ENCODE measurements at regions not wholly inside any gene's neighbourhood (a gene's known extent, or its start where the extent isn't known, plus 50 kb on each side); places are given as distances from the start of the nearest gene placed in this dataset.

GRCh38 chr11:129591527-129591926 lies 215.9 kb downstream of the BARX2 start:
- DNase-seq = no peak

GRCh38 chr11:129592191-129592590 lies 216.5 kb downstream of the BARX2 start:
- no peak for DNase-seq

GRCh38 chr11:129593098-129593497 lies 217.4 kb downstream of the BARX2 start:
- peak; percentile 27 for DNase-seq

- DNase-seq = no peak
Measured at GRCh38 chr11:129595038-129595962, 219.7 kb downstream of the BARX2 start.

- DNase-seq = no peak
Measured at GRCh38 chr11:129596351-129596750, 219.3 kb upstream of the TMEM45B start.

GRCh38 chr11:129598378-129598777 lies 217.3 kb upstream of the TMEM45B start:
- no peak for DNase-seq

- peak; percentile 71 for DNase-seq
Measured at GRCh38 chr11:129605815-129606214, 209.8 kb upstream of the TMEM45B start.

- no peak for DNase-seq
Measured at GRCh38 chr11:129608711-129609110, 206.9 kb upstream of the TMEM45B start.

- DNase-seq = no peak
Measured at GRCh38 chr11:129610125-129610524, 205.5 kb upstream of the TMEM45B start.

- DNase-seq = no peak
Measured at GRCh38 chr11:129610545-129610944, 205.1 kb upstream of the TMEM45B start.

GRCh38 chr11:129611661-129612446 lies 203.8 kb upstream of the TMEM45B start:
- no peak for DNase-seq

- DNase-seq = no peak
Measured at GRCh38 chr11:129612447-129612961, 203.1 kb upstream of the TMEM45B start.

- no peak for DNase-seq
Measured at GRCh38 chr11:129613071-129613470, 202.6 kb upstream of the TMEM45B start.

GRCh38 chr11:129614256-129614944 lies 201.2 kb upstream of the TMEM45B start:
- peak; percentile 12 for DNase-seq

- no peak for DNase-seq
Measured at GRCh38 chr11:129618046-129618569, 197.5 kb upstream of the TMEM45B start.

- peak; percentile 27 for DNase-seq
Measured at GRCh38 chr11:129620237-129621104, 195.2 kb upstream of the TMEM45B start.

GRCh38 chr11:129625930-129626329 lies 189.7 kb upstream of the TMEM45B start:
- DNase-seq = peak; percentile 86

GRCh38 chr11:129631201-129631600 lies 184.4 kb upstream of the TMEM45B start:
- no peak for DNase-seq

GRCh38 chr11:129636926-129637325 lies 178.7 kb upstream of the TMEM45B start:
- DNase-seq = no peak

GRCh38 chr11:129637473-129637872 lies 178.2 kb upstream of the TMEM45B start:
- peak; percentile 15 for DNase-seq

GRCh38 chr11:129637983-129638776 lies 177.5 kb upstream of the TMEM45B start:
- peak; percentile 44 for DNase-seq

Measured in DMS53 (cell line).